K562 (cell line): ENCODE measurements at regions not wholly inside any gene's neighbourhood (a gene's known extent, or its start where the extent isn't known, plus 50 kb on each side); places are given as distances from the start of the nearest gene placed in this dataset.

ENCODE experiments used
- ATAC-seq: fragments of 200-7000 bp; cut with Tn5 transposase; 3 replicates; pipeline ENCODE4 v1.9.1; 2020; ENCODE audit warnings: moderate library complexity
- BruUV-seq: library from RNA; stranded (reverse); fragments of 400-500 nt; replicated peaks from 2 replicates; lab custom pipeline; 2021; lab: Mats Ljungman, UMichigan
- CTCF ChIA-PET: fragments of 300-600 bp; formaldehyde crosslinking; extraction: SDS; loops from one replicate; lab custom pipeline; 2021; ENCODE audit warnings: low intra/inter-chr PET ratio; lab: Yijun Ruan, JAX
- POLR2A ChIA-PET: fragments of 300-600, 350-650 bp; sonication (Branson Sonifier 250); formaldehyde crosslinking; extraction: SDS; loops from one replicate; lab custom pipeline; 2021; ENCODE audit warnings: antibody characterized with exemption, inconsistent platforms; lab: Yijun Ruan, JAX
- DNase-seq, 4 experiments: peaks; one replicate each; pipeline versions ENCODE4 v3.0.0 to v3.0.0-alpha.2; 2011 to 2018; ENCODE audit warnings: low spot score in 3 of 4, mixed read lengths in 3 of 4; ENCODE audit errors: extremely low read depth in 1 of 4
- FAIRE-seq: peaks from 2 replicates; lab custom pipeline; 2011; peaks lifted over from hg19 to GRCh38; lab: Jason Lieb, UNC
- H2AFZ ChIP-seq: 2 replicates; pipeline ENCODE4 v1.6.0; 2011; ENCODE audit warnings: low read depth, low read length, control low read depth, inconsistent platforms
- H3K27ac ChIP-seq: fragments of 200-600 bp; 3 replicates; pipeline ENCODE4 v1.8.0; 2011; ENCODE audit warnings: low read depth, mild to moderate bottlenecking, control low read depth, inconsistent platforms, low read length, moderate library complexity, mixed read lengths; ENCODE audit errors: extremely low read depth
- H3K27me3 ChIP-seq, 2 experiments: fragments of 300-600 bp in 1 of 2; 2 replicates in 1 of 2; 3 replicates in 1 of 2; pipeline versions ENCODE4 v1.6.0 to v1.8.0; 2011; ENCODE audit warnings: inconsistent platforms in 2 of 2, low read length in 2 of 2, mild to moderate bottlenecking in 1 of 2, mixed read lengths in 1 of 2, moderate library complexity in 1 of 2; ENCODE audit not compliant: control insufficient read depth in 2 of 2, insufficient read depth in 2 of 2
- H3K36me3 ChIP-seq: fragments of 300-600 bp; 3 replicates; pipeline ENCODE4 v1.8.0; 2011; ENCODE audit warnings: mild to moderate bottlenecking, low read length, inconsistent platforms; ENCODE audit not compliant: control insufficient read depth, insufficient read depth
- H3K4me1 ChIP-seq, 2 experiments: fragments of 200-600 bp in 1 of 2; replicated peaks in 1 of 2; 2 replicates in 1 of 2; 3 replicates in 1 of 2; pipeline versions ENCODE4 v1.5.1 to v1.8.0; 2011; ENCODE audit warnings: inconsistent platforms in 2 of 2, low read length in 2 of 2, mild to moderate bottlenecking in 1 of 2, mixed read lengths in 1 of 2, moderate library complexity in 1 of 2; ENCODE audit not compliant: control insufficient read depth in 2 of 2, insufficient read depth in 2 of 2
- H3K4me2 ChIP-seq: 2 replicates; pipeline ENCODE4 v1.6.1; 2011; ENCODE audit warnings: low read length, control low read depth, inconsistent platforms, mixed read lengths; ENCODE audit not compliant: insufficient read depth
- H3K4me3 ChIP-seq: fragments of 200-600 bp; sonication (generic), shearing (Covaris generic); 2 replicates; pipeline ENCODE4 v1.5.1; 2016; ENCODE audit warnings: control low read depth, inconsistent platforms
- H3K79me2 ChIP-seq: fragments of 200-600 bp; 3 replicates; pipeline ENCODE4 v1.8.0; 2011; ENCODE audit warnings: low read length, inconsistent platforms; ENCODE audit not compliant: control insufficient read depth, insufficient read depth
- H3K9ac ChIP-seq, 2 experiments: 2 replicates each; pipeline versions ENCODE4 v1.6.0 to v1.6.1; 2011; ENCODE audit warnings: low read depth in 2 of 2, low read length in 2 of 2, control low read depth in 1 of 2, inconsistent platforms in 1 of 2, mild to moderate bottlenecking in 1 of 2, mixed read lengths in 1 of 2; ENCODE audit not compliant: insufficient read depth in 1 of 2
- H3K9me1 ChIP-seq: one replicate; pipeline ENCODE4 v1.6.0; 2011; ENCODE audit warnings: inconsistent platforms, mild to moderate bottlenecking, low read length, moderate library complexity; ENCODE audit not compliant: control insufficient read depth, insufficient read depth
- H3K9me3 ChIP-seq: replicated peaks from 2 replicates; pipeline ENCODE4 v1.5.1; 2011; ENCODE audit warnings: low read depth, low read length, inconsistent platforms; ENCODE audit not compliant: control insufficient read depth, insufficient read depth
- H4K20me1 ChIP-seq: replicated peaks from 2 replicates; pipeline ENCODE4 v1.6.1; 2011; ENCODE audit warnings: low read length, inconsistent platforms, mixed read lengths; ENCODE audit not compliant: control insufficient read depth, insufficient read depth
- BRD4 ChIP-seq: fragments of 200-600 bp; sonication (generic); IDR thresholded peaks from 2 replicates; pipeline ENCODE4 v1.6.1; 2017; ENCODE audit warnings: inconsistent platforms
- ELF2 ChIP-seq: fragments of 250-450 bp; sonication (Bioruptor Pico); IDR thresholded peaks from 2 replicates; pipeline ENCODE4 v1.5.0; 2021; ENCODE audit warnings: mild to moderate bottlenecking
- SMARCB1 ChIP-seq: IDR thresholded peaks from 2 replicates; pipeline ENCODE4 v1.6.1; 2011; ENCODE audit warnings: improper control_type of control experiment, low read depth; ENCODE audit not compliant: insufficient read length
- TFAM ChIP-seq: fragments of 250-450 bp; sonication (Bioruptor Pico); conservative IDR thresholded peaks from 2 replicates; pipeline ENCODE4 v1.5.0; 2021; ENCODE audit warnings: mild to moderate bottlenecking, moderate library complexity
- TRIM28 ChIP-seq: fragments of 450-650 bp; IDR thresholded peaks from 2 replicates; pipeline ENCODE4 v1.6.1; 2017
- WGBS: fragments of 100-300 bp; shearing (Covaris generic); methylation state at CpG from one replicate; pipeline ENCODE4 v1.1.6; 2016; ENCODE audit warnings: low coverage, mixed read lengths; ENCODE audit not compliant: insufficient coverage; ENCODE audit errors: missing lambda C conversion rate; 5-methylcytosine and 5-hydroxymethylcytosine counted together
- in situ Hi-C: fragments of 300-500 bp; cut with MboI; formaldehyde crosslinking; loops from 4 replicates; pipeline ENCODE4 v1.15.0; 2018; ENCODE audit warnings: inconsistent platforms, mixed read lengths
- intact Hi-C: fragments of 100-400 bp; cut with micrococcal nuclease; formaldehyde crosslinking; loops from 2 replicates; pipeline ENCODE4 v1.14.2; 2022
- TF ChIP-seq, protein P1 (sequence below): fragments of 250-450 bp; sonication (Bioruptor Pico); IDR thresholded peaks from 2 replicates; pipeline ENCODE4 v1.4.0; 2020; ENCODE audit warnings: mild to moderate bottlenecking
- TF ChIP-seq, protein P2 (sequence below): sonication (generic); formaldehyde crosslinking; IDR thresholded peaks from 2 replicates; pipeline ENCODE4 v1.8.0; 2022; ENCODE audit warnings: mild to moderate bottlenecking, missing genetic modification reagents, borderline replicate concordance

DNA sequence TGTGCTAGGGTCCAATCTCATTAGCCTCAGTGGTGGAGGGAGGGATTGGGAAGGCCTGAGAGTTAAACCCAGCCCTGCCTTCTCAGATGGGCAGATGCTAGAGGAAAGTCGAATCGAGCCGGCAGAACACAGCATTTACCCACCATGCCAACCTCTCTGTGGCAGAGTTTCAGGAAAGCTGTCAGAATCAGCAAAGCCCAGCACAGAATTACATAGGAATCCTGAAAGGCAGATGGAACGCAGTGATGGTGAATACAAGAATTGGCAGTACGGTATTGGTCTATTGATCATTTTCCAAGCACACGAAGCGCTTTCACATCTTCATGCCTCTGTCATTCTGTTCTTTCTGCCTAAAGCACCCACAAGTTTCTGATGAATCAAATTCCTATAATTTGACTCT, 417.7 kb upstream of the RBMS3 start (continued):
- TF ChIP-seq TRIM28: no peak
- TF ChIP-seq BRD4: no peak
- TF ChIP-seq TFAM (CRISPR knock-in tag): no peak
- TF ChIP-seq, protein P1, sequence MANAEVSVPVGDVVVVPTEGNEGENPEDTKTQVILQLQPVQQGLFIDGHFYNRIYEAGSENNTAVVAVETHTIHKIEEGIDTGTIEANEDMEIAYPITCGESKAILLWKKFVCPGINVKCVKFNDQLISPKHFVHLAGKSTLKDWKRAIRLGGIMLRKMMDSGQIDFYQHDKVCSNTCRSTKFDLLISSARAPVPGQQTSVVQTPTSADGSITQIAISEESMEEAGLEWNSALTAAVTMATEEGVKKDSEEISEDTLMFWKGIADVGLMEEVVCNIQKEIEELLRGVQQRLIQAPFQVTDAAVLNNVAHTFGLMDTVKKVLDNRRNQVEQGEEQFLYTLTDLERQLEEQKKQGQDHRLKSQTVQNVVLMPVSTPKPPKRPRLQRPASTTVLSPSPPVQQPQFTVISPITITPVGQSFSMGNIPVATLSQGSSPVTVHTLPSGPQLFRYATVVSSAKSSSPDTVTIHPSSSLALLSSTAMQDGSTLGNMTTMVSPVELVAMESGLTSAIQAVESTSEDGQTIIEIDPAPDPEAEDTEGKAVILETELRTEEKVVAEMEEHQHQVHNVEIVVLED (CRISPR knock-in tag): no peak
- no peak for TF ChIP-seq ELF2 (CRISPR knock-in tag)
- no peak for TF ChIP-seq SMARCB1

DNA sequence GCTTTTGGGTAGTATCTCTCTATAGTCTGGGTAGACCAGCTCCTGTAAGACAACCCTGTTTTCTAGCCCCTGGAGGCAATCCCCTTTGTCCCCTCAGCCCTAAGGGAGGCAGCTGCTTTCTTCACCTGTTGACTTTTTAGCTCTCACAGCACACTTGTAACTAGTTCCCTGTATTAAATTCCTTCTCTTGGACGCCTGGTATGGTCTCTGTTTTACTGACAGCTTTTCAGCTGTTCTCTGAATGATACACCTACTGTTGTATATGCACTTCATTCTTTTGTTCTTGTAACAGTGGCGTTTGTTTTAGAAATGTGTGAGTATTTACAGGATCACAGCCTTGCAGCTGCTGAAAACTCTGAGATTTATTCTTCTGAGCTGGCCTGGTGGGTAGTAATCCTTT, 413.0 kb upstream of the RBMS3 start:
- WGBS: 0% methylated on average over 2 of the region's 2 CpGs
- intact Hi-C loops: no loop called here
- TF ChIP-seq, protein P2, sequence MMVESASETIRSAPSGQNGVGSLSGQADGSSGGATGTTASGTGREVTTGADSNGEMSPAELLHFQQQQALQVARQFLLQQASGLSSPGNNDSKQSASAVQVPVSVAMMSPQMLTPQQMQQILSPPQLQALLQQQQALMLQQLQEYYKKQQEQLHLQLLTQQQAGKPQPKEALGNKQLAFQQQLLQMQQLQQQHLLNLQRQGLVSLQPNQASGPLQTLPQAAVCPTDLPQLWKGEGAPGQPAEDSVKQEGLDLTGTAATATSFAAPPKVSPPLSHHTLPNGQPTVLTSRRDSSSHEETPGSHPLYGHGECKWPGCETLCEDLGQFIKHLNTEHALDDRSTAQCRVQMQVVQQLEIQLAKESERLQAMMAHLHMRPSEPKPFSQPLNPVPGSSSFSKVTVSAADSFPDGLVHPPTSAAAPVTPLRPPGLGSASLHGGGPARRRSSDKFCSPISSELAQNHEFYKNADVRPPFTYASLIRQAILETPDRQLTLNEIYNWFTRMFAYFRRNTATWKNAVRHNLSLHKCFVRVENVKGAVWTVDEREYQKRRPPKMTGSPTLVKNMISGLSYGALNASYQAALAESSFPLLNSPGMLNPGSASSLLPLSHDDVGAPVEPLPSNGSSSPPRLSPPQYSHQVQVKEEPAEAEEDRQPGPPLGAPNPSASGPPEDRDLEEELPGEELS (CRISPR knock-in tag): no peak
- Histone ChIP-seq H3K27ac (no peak overlapping the region), H3K4me3 (no peak overlapping the region), H4K20me1 (no peaks in the 10 kb centered on the region), H3K4me2 (no peak overlapping the region), H3K36me3 (no peaks in the 10 kb centered on the region), H3K4me1 (no peaks in the 10 kb centered on the region), H3K9me3 (no peaks in the 10 kb centered on the region), H3K9ac (no peak overlapping the region), H3K27me3 (no peaks in the 10 kb centered on the region), H2AFZ (no peak overlapping the region), H3K79me2 (no peaks in the 10 kb centered on the region), H3K9me1 (no peaks in the 10 kb centered on the region)
- BruUV-seq: no TSS peak
- in situ Hi-C loops: no loop called here
- no peak for FAIRE-seq
- POLR2A ChIA-PET: no interaction called here
- no peak for ATAC-seq
- CTCF ChIA-PET: no interaction called here
- no peak for DNase-seq
